OCI-LY7 (cell line): ENCODE measurements at regions not wholly inside any gene's neighbourhood (a gene's known extent, or its start where the extent isn't known, plus 50 kb on each side); places are given as distances from the start of the nearest gene placed in this dataset.
"Not testable (repeated sequence)": the region's sequence is repeated elsewhere in the genome, so short reads cannot be mapped to it uniquely, and the experiment has no call there.

Source experiments
- BruUV-seq: library from RNA; stranded (reverse); fragments of 400-500 nt; replicated peaks from 2 replicates; lab custom pipeline; 2021; lab: Mats Ljungman, UMichigan
- CTCF ChIA-PET: fragments of 300-600 bp; sonication (Branson Sonifier 250); formaldehyde crosslinking; loops from one replicate; lab custom pipeline; 2022; ENCODE audit warnings: antibody characterized with exemption; ENCODE audit not compliant: unreplicated experiment; lab: Charles Lee
- POLR2A ChIA-PET: fragments of 300-600 bp; sonication (Branson Sonifier 250); formaldehyde crosslinking; loops from one replicate; lab custom pipeline; 2022; ENCODE audit warnings: antibody characterized with exemption; lab: Charles Lee
- DNase-seq: peaks from one replicate; pipeline ENCODE4 v3.0.0-alpha.2; 2015; ENCODE audit warnings: low spot score
- H2AFZ ChIP-seq: fragments of 200-600 bp; sonication (generic), shearing (Covaris generic); 2 replicates; pipeline ENCODE4 v1.6.1; 2014; ENCODE audit warnings: mild to moderate bottlenecking, antibody characterized with exemption, low read length, moderate library complexity
- H3K27ac ChIP-seq: fragments of 200-600 bp; sonication (generic); 2 replicates; pipeline ENCODE4 v1.5.1; 2014; ENCODE audit warnings: mixed run types, low read depth, mild to moderate bottlenecking, moderate library complexity, low read length, inconsistent platforms; ENCODE audit not compliant: poor library complexity, severe bottlenecking
- H3K36me3 ChIP-seq: fragments of 200-600 bp; sonication (generic); 2 replicates; pipeline ENCODE4 v1.6.1; 2014; ENCODE audit warnings: mild to moderate bottlenecking, antibody characterized with exemption, low read length, moderate library complexity, mixed read lengths; ENCODE audit not compliant: insufficient read depth
- H3K4me1 ChIP-seq: fragments of 200-600 bp; sonication (generic); 2 replicates; pipeline ENCODE4 v1.5.1; 2014; ENCODE audit warnings: mild to moderate bottlenecking, low read length; ENCODE audit not compliant: insufficient read depth, poor library complexity, severe bottlenecking
- H3K4me2 ChIP-seq: fragments of 200-600 bp; sonication (generic); 2 replicates; pipeline ENCODE4 v1.6.1; 2014; ENCODE audit warnings: mild to moderate bottlenecking, low read length
- H3K4me3 ChIP-seq: fragments of 200-600 bp; sonication (generic); 2 replicates; pipeline ENCODE4 v1.5.1; 2014; ENCODE audit warnings: mild to moderate bottlenecking, low read depth, low read length; ENCODE audit not compliant: poor library complexity, severe bottlenecking
- H3K79me2 ChIP-seq: fragments of 200-600 bp; sonication (generic); 2 replicates; pipeline ENCODE4 v1.6.1; 2016; ENCODE audit warnings: low read depth, mild to moderate bottlenecking, low read length, moderate library complexity, mixed read lengths; ENCODE audit not compliant: insufficient read depth
- H3K9me2 ChIP-seq: fragments of 200-600 bp; sonication (generic); 2 replicates; pipeline ENCODE4 v1.6.1; 2016; ENCODE audit warnings: mild to moderate bottlenecking, low read length, mixed read lengths; ENCODE audit not compliant: insufficient read depth
- H3K9me3 ChIP-seq: fragments of 200-600 bp; sonication (generic); 2 replicates; pipeline ENCODE4 v1.6.1; 2014; ENCODE audit warnings: mild to moderate bottlenecking, mixed run types, low read length, mixed read lengths
- H4K20me1 ChIP-seq: fragments of 200-600 bp; sonication (generic); 2 replicates; pipeline ENCODE4 v1.6.1; 2014; ENCODE audit warnings: mild to moderate bottlenecking, antibody characterized with exemption, low read length, moderate library complexity, mixed read lengths; ENCODE audit not compliant: insufficient read depth
- EZH2phosphoT487 ChIP-seq: fragments of 200-600 bp; sonication (generic); IDR thresholded peaks from 2 replicates; pipeline ENCODE4 v1.6.1; 2018; ENCODE audit warnings: low read depth, borderline replicate concordance, mild to moderate bottlenecking, mixed run types, antibody characterized with exemption, low read length, moderate library complexity, mixed read lengths
- intact Hi-C: fragments of 100-400 bp; cut with micrococcal nuclease; formaldehyde crosslinking; loops from one replicate; pipeline ENCODE4 v1.10.0; 2022; ENCODE audit not compliant: unreplicated experiment
- TF ChIP-seq, protein P1 (sequence below): fragments of 200-600 bp; sonication (generic); conservative IDR thresholded peaks from 2 replicates; pipeline ENCODE4 v1.5.1; 2014; ENCODE audit warnings: mild to moderate bottlenecking, antibody characterized with exemption, low read length, moderate library complexity, mixed read lengths

DNA sequence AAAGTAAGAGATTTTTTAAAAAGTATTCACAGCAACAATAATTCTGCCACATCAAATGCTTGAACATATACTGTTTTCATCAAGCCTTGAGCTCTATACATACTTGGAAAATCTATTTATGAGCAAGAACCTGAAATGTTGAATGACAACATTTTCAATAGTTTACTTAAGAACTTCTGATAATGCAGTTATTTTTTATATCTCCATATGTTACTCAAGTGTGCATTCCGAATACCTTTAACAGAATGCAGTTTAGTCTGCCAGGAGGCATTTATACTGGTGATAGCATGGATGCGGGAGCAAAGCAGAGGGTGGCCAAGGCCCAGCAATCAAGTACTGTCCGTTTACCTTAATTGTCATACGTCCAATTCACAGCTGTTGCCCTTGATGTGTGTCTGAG lies 589.5 kb downstream of the KCTD12 start:
- Histone ChIP-seq H3K4me1 (no peaks in the 10 kb centered on the region), H3K9me3 (no peaks in the 10 kb centered on the region), H3K79me2 (no peaks in the 10 kb centered on the region), H3K9me2 (no peaks in the 10 kb centered on the region), H3K27ac (no peak overlapping the region), H4K20me1 (no peaks in the 10 kb centered on the region), H3K36me3 (no peaks in the 10 kb centered on the region), H3K4me3 (no peak overlapping the region), H3K4me2 (no peak overlapping the region), H2AFZ (no peak overlapping the region)
- intact Hi-C loops, result no loop called here
- BruUV-seq, result no TSS peak
- ChIA-PET CTCF (no interaction called here), POLR2A (no interaction called here)
- TF ChIP-seq, protein P1, sequence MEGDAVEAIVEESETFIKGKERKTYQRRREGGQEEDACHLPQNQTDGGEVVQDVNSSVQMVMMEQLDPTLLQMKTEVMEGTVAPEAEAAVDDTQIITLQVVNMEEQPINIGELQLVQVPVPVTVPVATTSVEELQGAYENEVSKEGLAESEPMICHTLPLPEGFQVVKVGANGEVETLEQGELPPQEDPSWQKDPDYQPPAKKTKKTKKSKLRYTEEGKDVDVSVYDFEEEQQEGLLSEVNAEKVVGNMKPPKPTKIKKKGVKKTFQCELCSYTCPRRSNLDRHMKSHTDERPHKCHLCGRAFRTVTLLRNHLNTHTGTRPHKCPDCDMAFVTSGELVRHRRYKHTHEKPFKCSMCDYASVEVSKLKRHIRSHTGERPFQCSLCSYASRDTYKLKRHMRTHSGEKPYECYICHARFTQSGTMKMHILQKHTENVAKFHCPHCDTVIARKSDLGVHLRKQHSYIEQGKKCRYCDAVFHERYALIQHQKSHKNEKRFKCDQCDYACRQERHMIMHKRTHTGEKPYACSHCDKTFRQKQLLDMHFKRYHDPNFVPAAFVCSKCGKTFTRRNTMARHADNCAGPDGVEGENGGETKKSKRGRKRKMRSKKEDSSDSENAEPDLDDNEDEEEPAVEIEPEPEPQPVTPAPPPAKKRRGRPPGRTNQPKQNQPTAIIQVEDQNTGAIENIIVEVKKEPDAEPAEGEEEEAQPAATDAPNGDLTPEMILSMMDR, result no peak
- TF ChIP-seq EZH2phosphoT487, result no peak
- DNase-seq, result no peak

DNA sequence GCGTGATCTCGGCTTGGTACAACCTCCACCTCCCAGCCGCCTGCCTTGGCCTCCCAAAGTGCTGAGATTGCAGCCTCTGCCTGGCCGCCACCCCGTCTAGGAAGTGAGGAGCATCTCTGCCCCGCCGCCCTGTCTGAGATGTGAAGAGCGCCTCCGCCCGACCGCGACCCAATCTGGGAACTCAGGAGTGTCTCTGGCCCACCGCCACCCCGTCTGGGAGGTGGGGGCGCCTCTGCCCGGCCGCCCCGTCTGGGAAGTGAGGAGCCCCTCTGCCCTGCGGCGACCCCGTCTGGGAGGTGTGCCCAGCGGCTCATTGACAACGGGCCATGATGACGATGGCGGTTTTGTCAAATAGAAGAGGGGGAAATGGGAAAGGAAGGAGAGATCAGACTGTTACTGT lies 591.2 kb downstream of the KCTD12 start:
- POLR2A ChIA-PET, CTCF ChIA-PET, BruUV-seq, H3K9me3 ChIP-seq, H2AFZ ChIP-seq, H3K9me2 ChIP-seq, H3K27ac ChIP-seq, H3K36me3 ChIP-seq, H4K20me1 ChIP-seq, intact Hi-C loops, H3K4me1 ChIP-seq, H3K4me3 ChIP-seq, DNase-seq, H3K4me2 ChIP-seq, H3K79me2 ChIP-seq: not testable (repeated sequence)

DNA sequence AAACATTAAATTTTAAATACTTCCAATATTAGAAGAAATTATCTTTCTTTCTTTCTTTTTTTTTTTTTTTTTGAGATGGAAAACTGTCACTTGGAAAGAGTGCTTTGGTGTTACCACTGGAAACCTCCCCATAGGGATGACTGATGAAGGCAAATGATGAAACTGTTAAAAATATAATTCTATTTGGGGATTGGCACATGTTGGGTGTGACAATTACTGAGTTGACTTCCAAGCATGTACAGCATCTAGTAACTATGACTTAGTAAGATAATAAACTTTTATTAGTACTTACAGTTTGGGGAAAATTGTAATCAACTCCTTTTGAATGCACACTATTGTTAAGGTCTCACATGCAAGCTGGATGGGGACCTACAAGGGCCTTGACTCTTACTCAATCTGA lies 592.5 kb downstream of the KCTD12 start:
- Histone ChIP-seq H3K27ac (no peak overlapping the region), H3K4me1 (no peaks in the 10 kb centered on the region), H3K9me2 (no peaks in the 10 kb centered on the region), H2AFZ (no peak overlapping the region), H4K20me1 (no peaks in the 10 kb centered on the region), H3K9me3 (no peaks in the 10 kb centered on the region), H3K4me3 (no peak overlapping the region), H3K79me2 (no peaks in the 10 kb centered on the region), H3K4me2 (no peak overlapping the region), H3K36me3 (no peaks in the 10 kb centered on the region)
- no peak for DNase-seq
- POLR2A ChIA-PET, result no interaction called here
- CTCF ChIA-PET, result no interaction called here
- TF ChIP-seq, protein P1, result no peak
- no peak for TF ChIP-seq EZH2phosphoT487
- BruUV-seq, result no TSS peak
- intact Hi-C loops, result no loop called here
